ENCODE measurements at regions not wholly inside any gene's neighbourhood (a gene's known extent, or its start where the extent isn't known, plus 50 kb on each side); places are given as distances from the start of the nearest gene placed in this dataset.
"Not testable (repeated sequence)": the region's sequence is repeated elsewhere in the genome, so short reads cannot be mapped to it uniquely, and the experiment has no call there.

DNA sequence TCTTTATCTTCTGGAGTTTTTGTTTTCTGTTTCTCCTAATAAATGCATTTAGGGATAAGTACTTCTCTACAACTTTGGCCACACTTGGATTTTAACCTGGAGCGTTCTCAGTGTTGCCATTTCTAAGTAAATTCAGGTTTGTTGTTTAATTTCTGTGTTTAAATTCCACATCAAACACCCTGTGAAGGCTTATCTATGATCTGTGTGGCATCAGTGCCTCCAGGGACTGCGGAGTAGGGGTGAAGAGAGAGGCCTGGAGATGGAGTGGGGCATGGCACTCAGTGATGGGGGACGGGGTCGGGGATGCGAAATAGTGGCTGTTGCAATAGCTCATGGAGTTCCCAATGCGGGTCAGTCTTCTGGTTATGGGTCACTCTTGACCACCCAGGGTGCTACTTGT, 294.8 kb downstream of the HS3ST3B1 start:
- DNase-seq: no peak

GRCh38 chr17:14594690-14595089, 293.8 kb downstream of the HS3ST3B1 start:
- DNase-seq: no peak

DNA sequence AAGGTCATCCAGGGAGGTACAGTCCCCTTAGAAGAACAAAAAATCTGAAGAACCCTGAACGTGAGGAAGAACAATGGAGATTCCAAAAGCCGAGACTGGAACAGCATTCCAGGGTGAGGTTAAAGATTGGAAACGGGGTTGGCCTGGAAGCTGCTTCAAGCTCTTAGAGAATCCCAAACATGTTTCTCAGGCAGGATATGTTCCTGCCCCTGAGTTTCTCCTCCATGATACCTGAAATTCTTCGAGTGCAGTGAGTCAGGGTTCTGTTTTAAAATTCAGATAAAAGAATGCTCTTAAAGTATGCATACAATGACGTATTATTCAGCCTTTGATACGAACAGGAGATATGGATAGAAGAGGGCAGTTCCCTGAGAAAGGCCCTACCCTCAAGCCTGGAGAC, 293.1 kb downstream of the HS3ST3B1 start:
- DNase-seq: no peak

DNA sequence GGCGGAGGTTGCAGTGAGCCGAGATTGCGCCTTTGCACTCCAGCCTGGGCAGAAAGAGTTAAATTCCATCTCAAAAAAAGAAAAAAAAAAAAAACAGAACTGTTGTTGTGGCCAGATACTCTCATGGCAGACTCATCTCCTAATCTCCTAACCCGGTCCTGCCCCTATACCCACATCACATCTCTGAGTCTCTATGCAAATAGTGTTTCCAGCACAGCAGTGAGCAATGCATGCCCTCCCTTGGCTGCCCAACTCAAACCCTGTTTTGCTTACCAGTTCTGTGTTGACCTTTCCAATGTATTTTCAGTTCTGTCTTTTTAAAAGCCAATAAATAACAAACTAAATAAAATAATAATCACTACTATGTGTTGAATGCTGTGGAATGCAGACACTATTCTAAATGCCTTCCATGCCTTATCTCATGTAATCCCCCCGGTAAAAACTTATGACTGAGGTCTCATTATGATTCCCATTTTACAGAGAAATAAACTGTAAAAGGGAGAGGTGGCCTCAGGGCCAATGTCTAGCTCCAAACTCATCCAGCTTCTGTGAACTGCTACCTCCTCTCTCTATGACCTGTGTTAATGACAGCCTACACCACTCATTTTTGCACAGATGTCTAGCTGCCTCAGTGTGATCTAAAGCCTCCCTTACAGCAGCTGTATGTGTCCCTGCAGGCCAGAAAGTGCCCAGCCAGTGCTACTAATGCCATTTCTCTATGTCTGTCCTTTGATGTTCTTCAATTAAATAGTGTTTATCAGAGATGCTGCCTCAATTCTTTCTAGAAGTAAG, 289.8 kb downstream of the HS3ST3B1 start:
- DNase-seq: no peak

DNA sequence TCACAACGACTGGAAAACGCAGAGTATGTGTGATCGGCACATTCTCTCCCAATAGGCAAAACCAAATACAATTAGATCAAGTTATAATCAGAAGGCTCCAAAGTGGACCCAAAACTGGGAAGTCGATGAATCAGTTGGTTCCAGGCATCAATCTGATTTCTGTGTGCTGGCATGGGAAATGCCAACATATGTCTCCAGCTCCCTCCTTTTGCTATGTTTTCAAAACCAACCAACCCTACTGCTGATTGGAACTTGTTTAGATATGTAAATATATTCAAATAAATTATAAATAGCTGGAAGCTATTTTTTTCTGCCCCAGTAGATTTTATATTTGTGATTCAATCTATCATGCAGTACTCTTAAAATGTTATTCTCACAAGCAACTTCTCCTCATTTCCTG, 284.2 kb downstream of the HS3ST3B1 start:
- no peak for DNase-seq

GRCh38 chr17:14582996-14583395, 282.1 kb downstream of the HS3ST3B1 start:
- no peak for DNase-seq

DNA sequence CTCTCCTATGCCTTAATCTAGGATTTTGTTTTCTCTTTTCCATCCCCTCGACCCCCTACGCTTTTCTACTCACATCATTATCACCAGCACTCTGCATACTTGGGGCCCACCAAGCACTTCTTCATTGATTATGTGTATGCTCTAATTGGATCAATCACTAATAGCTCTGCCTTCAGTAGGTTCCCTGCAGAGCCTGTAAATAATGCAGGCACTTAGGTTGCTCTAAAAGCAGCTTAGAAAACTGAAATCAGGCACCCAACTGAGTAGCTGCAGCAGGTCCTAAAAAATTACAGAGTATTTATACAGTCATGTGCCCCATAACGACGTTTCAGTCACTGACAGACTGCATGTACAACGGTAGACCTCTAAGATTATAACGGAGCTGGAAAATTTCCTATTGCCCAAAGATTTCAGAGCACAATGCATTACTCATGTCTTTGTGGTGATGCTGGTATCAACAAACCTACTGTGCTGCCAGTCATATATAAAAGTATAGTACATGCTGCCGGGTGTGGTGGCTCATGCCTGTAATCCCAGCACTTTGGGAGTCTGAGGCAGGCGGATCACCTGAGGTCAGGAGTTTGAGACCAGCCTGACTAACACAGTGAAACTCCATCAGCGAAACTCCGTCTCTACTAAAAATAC, 280.4 kb downstream of the HS3ST3B1 start:
- no peak for DNase-seq

DNA sequence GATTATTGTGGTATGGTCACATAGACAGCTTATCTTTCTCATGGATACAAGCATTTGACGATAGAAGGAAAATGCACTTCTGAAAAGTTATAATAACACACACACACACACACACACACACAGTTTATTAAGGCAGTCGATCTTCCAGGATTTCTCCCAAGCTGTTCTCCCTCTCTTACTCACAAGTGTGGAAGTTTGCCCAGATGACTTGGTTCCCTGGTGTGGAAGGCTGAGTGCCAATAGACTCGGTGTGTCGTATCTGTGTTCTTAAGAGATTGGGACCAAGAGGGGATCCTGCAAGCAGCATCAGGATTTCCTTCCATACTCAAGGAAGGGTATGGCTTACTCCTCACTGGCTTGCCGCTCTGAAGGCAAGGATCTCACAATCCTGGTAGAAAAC, 279.6 kb downstream of the HS3ST3B1 start:
- DNase-seq: no peak

DNA sequence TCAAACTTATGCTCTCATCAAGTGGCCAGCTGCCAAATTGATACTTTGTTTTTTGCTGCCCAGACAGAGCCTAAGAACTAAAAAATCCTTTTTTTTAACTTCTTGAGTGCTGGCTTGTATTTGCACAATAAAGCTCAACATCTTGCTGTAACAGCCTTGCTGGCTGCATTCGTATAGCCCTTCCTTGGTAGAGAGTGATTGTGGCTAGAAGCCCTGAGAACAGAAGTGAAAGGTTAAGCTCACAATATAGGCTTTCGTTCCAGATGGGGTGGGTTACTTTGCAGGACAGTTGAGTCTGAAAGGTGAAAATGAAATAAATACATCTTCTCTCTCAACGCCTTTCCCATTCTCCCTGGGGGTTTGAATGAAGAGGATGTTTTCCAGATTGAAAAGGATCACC, 278.8 kb downstream of the HS3ST3B1 start:
- DNase-seq: no peak

GRCh38 chr17:14575471-14575953, 274.6 kb downstream of the HS3ST3B1 start:
- no peak for DNase-seq

DNA sequence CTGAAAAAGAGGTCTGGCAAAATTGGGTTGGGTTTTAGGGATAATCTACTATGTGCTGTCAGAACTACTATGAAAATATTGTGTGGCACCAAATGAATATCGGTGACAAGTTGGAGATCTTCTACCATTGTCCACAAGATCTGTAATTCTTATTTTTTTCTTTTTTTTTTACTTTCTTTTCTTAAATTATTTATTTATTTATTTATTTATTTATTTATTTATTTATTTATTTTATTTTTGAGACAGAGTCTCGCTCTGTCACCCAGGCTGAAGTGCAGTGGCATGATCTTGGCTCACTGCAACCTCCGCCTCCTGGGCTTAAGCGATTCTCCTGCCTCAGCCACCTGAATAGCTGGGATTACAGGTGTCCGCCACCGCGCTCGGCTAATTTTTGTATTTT, 259.4 kb downstream of the HS3ST3B1 start:
- not testable (repeated sequence) for DNase-seq

DNA sequence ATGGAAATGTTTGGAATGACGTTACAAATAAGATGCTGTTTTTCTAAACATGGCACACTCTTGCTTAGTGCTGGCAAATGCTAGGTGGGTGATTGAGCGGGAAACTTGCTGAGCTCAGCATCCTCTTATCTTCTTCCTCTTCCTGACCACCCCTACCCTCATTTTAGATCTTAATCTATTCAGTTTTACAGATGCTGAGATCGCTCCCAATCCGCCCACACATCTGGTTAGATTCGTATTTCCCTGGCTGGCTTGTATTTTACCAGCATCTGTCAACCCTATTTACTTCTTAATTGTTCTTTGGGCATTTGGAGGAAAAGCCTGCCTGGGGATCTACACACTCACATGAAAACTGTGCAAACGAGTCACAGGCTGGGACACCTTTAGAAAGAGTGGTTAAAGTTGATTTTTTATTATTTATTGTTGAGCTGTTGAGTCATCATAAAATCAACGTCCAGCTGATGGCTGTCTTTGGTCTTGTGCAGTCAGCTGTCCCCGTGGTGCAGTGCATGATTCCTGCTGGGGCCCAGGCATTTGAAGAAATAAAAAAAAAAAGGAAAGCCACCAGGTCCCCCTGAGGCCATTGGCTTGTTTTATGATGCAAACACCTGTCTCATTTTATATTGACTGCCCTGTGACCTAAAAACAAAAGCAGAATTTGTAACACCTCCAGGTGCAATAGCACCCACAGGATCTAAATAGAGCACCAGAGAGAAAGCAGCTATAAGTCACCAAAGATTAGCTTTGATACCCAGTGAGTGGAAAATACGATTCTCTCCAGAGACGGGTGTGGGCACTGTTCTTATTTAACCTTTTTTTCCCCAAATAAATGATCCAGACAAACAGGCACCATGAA, 258.6 kb downstream of the HS3ST3B1 start:
- DNase-seq: no peak

GRCh38 chr17:14557480-14557879, 256.6 kb downstream of the HS3ST3B1 start:
- no peak for DNase-seq

DNA sequence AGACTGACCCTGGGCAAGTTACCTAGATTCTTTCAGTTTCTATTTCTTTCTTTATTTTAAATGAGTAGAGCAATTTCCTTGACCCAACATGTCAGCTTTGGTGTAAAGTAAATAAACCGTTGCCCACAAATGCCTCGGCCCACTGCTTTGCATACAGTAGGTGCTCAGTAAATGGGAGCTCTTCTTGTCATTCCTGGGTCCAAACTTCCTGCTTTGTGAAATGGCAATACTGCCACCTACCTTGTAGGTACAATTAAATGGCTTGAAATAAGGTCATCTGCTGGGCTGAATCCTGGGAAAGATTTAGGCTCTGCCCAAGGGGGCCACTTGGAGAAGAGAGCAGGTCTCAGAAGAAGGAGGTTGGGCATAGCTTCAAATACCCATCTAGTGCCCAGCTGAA, 253.0 kb downstream of the HS3ST3B1 start:
- no peak for DNase-seq

DNA sequence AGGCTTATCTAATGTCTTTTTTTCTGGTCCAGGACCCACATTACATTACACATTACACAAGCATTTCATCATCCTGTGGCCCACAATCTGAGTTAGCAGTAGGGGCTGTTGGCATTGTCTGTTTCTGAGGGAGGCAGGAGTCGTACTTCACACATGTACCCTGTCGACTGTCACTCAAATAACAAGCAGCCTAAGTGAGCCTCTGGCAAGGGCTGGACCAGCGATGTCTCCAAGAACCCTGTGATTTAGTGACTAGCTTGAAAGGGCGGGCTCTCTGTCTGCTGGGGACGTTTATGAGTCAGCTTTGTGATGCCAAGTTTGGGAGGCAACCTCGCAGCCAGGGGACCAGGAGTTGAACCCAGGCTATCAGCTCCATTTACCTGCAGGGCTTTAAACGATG, 251.4 kb downstream of the HS3ST3B1 start:
- DNase-seq: no peak

GRCh38 chr17:14547556-14547955, 246.7 kb downstream of the HS3ST3B1 start:
- no peak for DNase-seq

DNA sequence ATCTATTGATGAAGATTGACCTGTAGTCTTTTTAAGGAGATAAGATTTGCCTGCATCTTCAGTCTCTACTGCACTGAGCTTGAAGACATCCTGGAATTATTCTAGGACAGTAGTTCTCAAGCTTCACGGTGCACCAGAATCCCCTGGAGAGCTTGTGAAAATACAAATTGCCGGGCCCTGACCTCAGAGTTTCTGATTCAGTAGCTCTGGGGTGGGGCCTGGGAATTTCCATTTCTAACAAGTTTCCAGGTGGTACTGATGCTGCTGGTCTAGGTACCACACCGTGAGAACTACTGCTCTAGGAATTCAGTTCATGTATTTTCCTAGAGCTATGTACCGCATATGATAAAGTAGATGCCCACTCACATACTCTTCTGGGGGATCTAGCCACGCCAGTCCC, 246.1 kb downstream of the HS3ST3B1 start:
- no peak for DNase-seq

DNA sequence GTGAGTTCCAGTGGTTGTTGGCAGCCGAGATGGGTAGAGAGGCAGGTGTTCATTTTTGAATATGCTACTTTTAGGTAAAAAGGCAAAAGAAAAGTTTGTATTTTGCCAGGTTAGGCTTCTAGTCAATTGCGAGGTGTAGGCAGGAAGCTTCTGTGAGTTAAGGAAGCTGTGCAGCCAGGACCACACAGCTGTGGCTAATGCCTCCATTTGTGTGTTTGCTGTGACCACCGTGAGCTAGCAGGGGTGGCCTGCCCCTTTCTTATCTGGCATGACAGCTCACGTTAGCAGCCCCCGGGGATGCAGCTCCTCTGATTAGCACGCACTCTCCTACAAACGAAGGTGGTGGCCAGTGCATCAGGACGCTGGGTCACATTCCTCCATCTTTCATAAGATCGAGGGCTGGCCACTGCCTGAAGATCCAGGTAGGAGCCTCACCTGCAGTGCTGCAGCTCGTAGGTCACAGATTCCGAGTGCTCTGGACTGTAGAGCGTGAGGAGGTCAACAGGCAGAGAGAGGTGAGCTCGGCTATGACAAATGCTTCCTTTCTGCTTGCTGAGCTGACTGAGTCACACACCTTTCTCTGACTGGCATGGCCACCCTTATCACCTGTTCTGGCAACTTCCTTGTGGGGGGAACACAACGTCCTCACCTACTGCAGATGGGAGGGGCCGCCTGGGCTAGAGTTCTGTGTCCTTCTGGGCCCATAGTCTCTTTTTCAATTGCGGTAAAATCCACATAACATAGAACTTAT, 244.4 kb downstream of the HS3ST3B1 start:
- DNase-seq: peak; percentile 8

GRCh38 chr17:14541714-14542113, 240.8 kb downstream of the HS3ST3B1 start:
- no peak for DNase-seq

- no peak for DNase-seq
Measured at GRCh38 chr17:14539801-14540200, 238.9 kb downstream of the HS3ST3B1 start.

GRCh38 chr17:14532242-14532641, 231.4 kb downstream of the HS3ST3B1 start:
- DNase-seq: not testable (repeated sequence)

GRCh38 chr17:14525551-14526455, 224.9 kb downstream of the HS3ST3B1 start:
- no peak for DNase-seq

Measured in activated gamma-delta T cell treated with Interleukin-2 at 50 U/mL for 16 hours (primary cell).